Spleen (tissue), 7 donors: ENCODE measurements at regions not wholly inside any gene's neighbourhood (a gene's known extent, or its start where the extent isn't known, plus 50 kb on each side); places are given as distances from the start of the nearest gene placed in this dataset.

Source experiments
- POLR2A ChIP-seq, 3 donors: fragments of 450-650 bp; IDR thresholded peaks; one replicate each; pipeline ENCODE4 v1.5.1; 2017; ENCODE audit warnings: antibody characterized with exemption in 3 of 3, mild to moderate bottlenecking in 1 of 3
- POLR2AphosphoS5 ChIP-seq, 3 donors: sonication (generic); formaldehyde crosslinking; IDR thresholded peaks; one replicate each; pipeline ENCODE4 v1.5.1; 2017; ENCODE audit warnings: antibody characterized with exemption in 3 of 3
- TF ChIP-seq, protein P1 (sequence below), 11 experiments: fragments of 200-600 bp in 7 of 11; fragments of 450-650 bp in 4 of 11; sonication (generic) in 4 of 11; IDR thresholded peaks in 8 of 11; conservative IDR thresholded peaks in 3 of 11; 1 replicate in 7 of 11; 2 replicates in 4 of 11; pipeline versions ENCODE4 v1.4.0 to v1.8.0; 2016 to 2021; ENCODE audit warnings: antibody characterized with exemption in 11 of 11, inconsistent platforms in 4 of 11, mild to moderate bottlenecking in 1 of 11
- donor health status: DM: no; HTN: no; CAD: no; lungs with moderate emphysema.
- donor health status: DM: no; HTN: no; CAD: no.
- donor health status: DM: no; HTN: no; CAD: no.

DNA sequence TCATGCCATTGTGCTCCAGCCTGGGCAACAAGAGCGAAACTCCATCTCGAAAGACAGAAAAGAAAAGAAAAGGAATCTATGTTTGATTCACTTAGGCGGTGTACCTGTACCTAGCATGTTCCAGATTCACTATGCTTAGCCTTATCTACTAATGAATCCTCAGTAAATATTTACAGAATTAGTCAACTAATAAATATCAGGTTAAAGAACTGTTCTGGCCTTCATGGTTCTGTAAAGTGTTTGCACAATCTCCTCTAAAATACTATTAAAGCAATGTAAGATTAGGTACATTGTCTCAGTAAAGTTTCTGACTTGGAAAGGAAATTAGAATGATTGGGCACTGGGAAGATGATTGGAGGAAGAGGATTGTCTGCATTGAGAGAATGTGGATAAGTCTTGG lies 2770.4 kb downstream of the PCDH9 start:
- TF ChIP-seq, protein P1, sequence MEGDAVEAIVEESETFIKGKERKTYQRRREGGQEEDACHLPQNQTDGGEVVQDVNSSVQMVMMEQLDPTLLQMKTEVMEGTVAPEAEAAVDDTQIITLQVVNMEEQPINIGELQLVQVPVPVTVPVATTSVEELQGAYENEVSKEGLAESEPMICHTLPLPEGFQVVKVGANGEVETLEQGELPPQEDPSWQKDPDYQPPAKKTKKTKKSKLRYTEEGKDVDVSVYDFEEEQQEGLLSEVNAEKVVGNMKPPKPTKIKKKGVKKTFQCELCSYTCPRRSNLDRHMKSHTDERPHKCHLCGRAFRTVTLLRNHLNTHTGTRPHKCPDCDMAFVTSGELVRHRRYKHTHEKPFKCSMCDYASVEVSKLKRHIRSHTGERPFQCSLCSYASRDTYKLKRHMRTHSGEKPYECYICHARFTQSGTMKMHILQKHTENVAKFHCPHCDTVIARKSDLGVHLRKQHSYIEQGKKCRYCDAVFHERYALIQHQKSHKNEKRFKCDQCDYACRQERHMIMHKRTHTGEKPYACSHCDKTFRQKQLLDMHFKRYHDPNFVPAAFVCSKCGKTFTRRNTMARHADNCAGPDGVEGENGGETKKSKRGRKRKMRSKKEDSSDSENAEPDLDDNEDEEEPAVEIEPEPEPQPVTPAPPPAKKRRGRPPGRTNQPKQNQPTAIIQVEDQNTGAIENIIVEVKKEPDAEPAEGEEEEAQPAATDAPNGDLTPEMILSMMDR (IDR thresholded peaks at IDR 0.05 in 8 of 11, conservative IDR thresholded peaks at IDR 0.05 in 3 of 11): no peak
- TF ChIP-seq POLR2A (IDR thresholded peaks at IDR 0.05) (no peak), POLR2AphosphoS5 (IDR thresholded peaks at IDR 0.05) (no peak)
